HTR-8/SVneo (cell line): ENCODE measurements at regions not wholly inside any gene's neighbourhood (a gene's known extent, or its start where the extent isn't known, plus 50 kb on each side); places are given as distances from the start of the nearest gene placed in this dataset.
"Not testable (repeated sequence)": the region's sequence is repeated elsewhere in the genome, so short reads cannot be mapped to it uniquely, and the experiment has no call there.

Source experiments
- DNase-seq: peaks from one replicate; pipeline ENCODE4 v3.0.0; 2011; ENCODE audit warnings: low spot score, mixed read lengths; ENCODE audit not compliant: insufficient read length
- FAIRE-seq: peaks from 2 replicates; lab custom pipeline; 2011; peaks lifted over from hg19 to GRCh38; lab: Jason Lieb, UNC

DNA sequence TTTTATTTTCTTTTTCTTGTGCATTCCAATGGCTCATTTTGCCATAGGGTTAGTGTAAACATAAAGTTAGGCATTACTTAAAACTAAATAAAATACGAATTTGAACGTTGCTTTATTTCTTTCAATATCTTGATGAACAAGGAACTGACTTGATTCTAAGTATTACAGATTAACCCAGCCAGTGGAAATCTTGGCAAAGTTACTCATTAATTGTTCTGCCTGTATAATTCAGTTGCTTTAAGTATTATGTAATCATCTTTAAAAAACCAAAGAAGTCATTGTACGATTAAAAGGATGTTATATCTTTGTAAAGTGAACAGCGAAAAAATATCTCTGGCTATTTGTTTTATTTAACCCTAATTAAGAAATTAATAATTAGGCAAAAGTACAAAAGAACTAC lies 737.9 kb upstream of the BCHE start:
- no peak for DNase-seq
- FAIRE-seq: no peak

DNA sequence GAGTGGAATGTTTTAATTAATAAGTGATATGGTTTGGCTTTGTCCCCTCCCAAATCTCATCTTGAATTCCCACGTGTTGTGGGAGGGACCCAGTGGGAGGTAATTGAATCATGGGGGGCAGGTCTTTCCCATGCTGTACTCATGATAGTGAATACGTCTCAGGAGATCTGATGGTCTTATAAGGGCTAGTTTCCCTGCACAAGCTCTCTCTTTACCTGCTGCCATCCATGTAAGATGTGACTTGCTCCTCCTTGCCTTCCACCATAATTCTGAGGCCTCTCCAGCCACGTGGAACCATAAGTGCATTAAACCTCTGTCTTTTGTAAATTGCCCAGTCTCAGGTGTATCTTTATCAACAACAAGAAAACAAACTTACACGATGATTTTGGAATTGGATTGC lies 734.5 kb upstream of the BCHE start:
- not testable (repeated sequence) for FAIRE-seq

DNA sequence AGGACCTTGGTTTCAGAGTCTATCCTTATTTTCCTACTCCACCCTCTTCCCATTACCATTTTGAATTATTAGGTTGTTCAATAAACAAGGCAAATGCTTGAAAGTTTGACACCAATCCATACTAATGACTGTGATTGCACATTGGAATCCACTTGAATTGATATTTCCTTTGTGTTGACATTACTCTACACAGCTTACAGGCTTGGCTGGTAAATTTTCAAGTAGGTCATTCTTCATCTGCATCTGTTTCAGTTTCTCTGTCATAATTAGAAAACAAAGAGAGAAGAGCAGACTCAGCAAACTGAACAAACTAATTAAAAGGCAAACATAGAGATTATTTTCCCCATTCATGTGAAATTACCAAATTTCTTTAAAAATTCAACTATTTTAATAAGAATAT lies 732.9 kb upstream of the BCHE start:
- no peak for FAIRE-seq

More for the DNA sequence above, 734.5 kb upstream of the BCHE start:
- not testable (repeated sequence) for DNase-seq

DNA sequence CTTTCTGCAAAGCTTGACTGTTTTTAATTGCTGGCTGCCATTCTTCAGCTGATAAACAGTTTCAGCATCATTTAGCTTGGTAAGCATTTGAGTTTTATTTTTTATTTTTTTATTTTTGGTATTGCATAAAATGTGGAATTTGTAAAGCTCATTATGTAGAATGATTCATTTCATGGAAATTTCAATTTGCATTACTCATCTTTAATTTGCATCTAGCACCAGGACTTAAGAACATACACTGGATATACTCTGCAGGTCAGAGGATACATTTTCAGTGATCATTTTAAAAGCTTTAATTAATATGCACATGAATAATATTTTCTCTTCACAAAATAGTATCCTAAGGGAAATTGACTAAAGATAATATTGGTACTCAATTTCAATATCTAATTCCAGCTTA lies 732.4 kb upstream of the BCHE start:
- DNase-seq (no peak), FAIRE-seq (no peak)

More for the DNA sequence above, 732.9 kb upstream of the BCHE start:
- DNase-seq: no peak

DNA sequence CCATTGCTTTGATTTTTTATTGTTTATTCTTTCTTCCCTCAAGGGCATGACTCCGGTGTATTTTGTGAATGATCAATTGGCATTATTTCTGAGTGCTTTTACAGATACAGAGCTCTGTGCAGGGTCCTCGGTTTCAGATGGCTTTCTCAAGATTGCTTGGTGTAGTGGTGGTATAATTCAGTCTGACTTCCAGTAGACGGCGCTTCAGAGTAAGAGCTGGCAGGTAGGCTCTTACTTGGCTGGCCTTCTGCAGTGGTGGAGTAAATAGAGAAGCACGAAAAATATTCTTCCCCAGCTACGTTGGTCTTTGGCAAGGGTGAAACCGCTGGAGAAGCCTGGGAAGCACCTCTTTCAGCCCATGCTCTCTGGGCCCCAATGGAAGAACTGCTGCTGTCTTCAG lies 723.0 kb upstream of the BCHE start:
- DNase-seq: no peak
- FAIRE-seq: no peak

DNA sequence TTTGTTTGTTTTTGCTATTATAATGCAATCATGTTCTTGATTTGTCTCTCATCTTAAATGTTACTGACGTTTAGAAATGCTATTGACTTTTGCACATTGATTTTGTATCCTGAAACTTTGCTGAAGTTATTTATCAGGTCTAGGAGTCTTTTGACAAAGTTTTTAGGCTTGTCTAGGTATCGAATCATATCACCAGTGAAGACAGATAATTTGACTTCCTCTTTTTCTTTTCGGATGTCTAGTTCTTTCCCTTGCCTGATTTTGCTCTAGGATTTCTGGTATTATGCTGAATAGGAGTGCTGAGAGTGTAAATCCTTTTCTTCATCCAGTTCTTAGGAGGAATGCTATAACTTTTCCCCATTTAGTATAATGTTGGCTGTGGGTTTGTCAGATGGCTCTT lies 719.7 kb upstream of the BCHE start:
- FAIRE-seq (no peak), DNase-seq (no peak)

DNA sequence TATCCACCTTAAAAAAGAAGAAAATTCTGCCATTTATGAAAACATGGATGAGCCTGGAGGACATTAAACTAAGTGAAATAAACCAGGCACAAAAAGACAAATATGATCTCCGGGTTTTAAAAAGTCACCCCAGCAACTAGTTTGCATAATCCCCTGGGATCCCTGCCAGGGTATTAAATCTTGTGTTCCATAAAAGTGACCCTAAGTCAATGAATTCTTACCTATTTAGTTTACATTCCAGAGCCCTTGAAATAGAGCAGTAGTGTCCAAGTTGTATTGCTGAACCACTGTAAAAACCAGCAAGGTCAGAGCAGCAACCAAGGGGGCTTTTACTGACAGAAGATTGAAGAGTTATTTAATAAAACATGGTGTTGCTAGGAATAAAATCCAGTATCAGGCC lies 716.8 kb upstream of the BCHE start:
- DNase-seq (no peak), FAIRE-seq (no peak)

DNA sequence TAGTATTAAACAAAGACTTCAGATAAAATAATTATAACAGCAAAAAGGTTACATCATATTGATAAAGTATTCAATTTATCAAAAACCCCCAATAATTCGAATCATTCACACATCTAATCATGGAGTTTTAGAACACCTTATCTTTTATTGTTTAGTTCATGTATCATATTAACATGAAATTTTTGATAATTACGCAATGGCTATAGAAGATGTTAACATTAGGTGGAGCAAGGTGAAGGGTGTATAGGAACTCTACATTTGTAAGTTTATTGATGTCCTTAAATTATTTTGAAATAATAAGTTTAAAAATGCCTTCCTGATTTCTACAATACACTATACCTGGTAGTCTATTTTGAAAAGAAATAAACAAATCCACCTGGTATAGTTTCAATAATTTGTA lies 696.5 kb upstream of the BCHE start:
- FAIRE-seq: no peak
- no peak for DNase-seq

DNA sequence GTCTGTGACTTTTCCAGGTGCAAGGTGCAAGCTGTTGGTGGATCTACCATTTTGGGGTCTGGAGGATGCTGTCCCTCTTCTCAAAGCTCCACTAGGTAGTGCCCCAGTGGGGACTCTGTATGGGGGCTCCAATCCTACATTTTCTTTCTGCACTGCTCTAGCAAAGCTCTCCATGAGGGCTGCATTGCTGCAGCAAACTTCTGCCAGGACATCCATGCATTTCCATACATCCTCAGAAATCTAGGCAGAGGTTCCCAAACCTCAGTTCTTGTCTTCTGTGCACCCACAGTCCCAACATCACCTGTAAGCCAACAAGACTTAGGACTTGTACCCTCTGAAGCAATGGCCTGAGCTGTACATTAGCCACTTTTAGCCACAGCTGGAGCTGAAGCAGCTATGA lies 694.5 kb upstream of the BCHE start:
- DNase-seq: no peak
- no peak for FAIRE-seq

DNA sequence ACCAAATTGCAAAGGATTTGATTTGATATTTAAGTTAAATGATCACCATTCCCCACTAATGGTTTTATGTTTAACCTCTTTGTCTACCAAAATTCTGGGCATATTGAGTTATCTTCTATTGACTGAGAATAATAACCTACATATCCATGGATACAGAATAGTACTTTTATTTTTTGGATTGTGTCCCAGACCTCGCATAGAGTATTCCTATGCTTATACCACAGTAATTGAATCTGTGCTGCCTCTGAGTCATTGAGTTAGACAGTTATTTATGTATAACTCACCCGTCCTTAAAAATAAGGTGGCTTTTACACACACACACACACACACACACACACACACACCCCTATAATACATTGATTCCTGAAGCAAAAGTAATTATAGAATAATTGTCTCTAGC lies 690.1 kb upstream of the BCHE start:
- DNase-seq (peak; percentile 5), FAIRE-seq (no peak)

DNA sequence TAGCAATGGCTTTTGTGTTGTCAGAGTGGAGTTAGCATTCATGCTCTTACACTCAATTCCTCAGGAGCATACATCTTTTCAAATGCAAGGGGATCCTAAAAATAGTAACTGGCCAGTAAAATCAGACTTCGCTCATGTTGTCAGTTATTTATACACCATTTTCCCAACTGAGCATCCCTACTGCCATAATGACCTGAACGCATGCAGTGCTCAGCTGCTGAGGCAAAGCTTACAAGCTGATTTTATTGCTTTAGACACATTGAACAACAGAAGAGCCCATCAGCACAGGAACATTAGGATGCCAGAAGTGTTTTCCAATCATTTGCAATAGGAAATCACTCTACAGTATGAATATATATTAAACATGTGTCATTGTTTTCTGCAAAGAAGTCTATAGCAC lies 689.7 kb upstream of the BCHE start:
- DNase-seq (no peak), FAIRE-seq (no peak)

DNA sequence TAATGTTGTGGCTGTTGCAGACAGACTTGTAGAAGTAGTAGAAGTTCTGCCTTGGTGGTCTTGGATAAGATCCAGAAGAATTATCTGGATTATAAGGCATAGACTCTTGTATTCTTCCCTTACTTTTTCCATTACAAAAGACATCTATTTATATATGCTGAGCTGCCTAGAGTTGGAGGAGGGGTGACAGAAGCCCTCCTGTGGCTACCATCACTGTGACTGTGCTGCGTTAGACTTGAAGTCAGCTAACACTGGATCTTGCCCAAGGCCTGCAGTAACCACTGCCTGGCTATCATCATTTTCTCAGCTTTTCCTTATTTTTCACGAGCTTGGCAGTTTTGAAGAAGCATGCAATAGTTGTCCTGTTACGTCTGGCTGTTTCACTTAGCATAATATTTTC lies 684.8 kb upstream of the BCHE start:
- DNase-seq: no peak
- FAIRE-seq: no peak

DNA sequence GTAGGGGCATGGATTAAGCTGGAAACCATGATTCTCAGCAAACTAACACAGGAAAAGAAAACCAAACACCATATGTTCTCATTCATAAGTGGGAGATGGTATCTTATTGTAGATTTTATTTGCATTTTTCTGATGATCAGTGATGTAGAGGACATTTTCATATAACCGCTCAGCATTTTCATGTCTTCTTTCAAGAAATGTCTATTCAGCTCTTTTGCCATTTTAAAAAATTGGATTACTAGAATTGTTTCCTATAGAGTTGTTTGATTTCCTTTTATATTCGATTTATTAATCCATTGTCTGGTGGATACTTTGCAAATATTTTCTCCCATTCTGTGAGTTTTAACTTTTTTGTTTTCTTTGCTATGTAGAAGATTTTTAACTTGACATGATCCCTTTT lies 682.2 kb upstream of the BCHE start:
- DNase-seq (no peak), FAIRE-seq (no peak)

DNA sequence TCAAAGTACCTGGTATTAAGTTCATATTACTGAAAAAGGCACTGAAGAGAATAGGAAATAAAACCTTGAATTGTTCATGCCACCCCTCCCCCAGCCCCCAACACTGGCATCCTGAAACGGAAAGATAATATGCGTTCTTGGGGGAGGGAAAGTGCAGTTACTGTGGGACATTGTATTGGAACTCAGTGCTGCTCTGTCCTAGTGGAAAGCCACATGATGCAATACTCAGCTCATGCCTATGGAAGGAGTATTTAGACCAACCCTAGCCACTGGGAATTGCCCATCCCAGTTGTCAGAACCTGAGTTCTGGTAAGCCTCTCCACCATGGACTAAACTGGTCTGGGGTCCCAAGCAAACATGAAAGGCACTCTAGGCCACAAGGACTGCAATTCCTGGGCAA lies 680.8 kb upstream of the BCHE start:
- no peak for DNase-seq
- FAIRE-seq: no peak

DNA sequence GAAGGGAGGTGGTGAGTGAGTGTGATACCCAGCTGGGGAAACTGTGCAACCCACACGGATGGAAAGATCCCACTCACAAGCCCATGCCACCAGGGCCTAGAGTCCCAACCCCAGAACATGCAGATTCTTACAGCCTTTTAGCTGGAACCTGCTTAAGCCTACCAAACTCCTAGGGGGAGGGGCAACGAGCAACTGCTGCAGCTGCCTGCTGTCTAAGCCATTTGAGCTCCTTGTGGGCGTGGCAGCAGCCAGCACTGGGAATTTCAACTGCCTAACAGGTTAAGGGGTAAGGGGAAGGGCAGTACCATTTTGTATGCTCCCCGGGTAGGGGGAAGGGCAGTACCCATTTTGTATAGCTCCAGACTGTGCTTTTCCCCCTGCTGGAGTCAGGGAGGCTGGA lies 673.2 kb upstream of the BCHE start:
- FAIRE-seq (no peak), DNase-seq (no peak)

DNA sequence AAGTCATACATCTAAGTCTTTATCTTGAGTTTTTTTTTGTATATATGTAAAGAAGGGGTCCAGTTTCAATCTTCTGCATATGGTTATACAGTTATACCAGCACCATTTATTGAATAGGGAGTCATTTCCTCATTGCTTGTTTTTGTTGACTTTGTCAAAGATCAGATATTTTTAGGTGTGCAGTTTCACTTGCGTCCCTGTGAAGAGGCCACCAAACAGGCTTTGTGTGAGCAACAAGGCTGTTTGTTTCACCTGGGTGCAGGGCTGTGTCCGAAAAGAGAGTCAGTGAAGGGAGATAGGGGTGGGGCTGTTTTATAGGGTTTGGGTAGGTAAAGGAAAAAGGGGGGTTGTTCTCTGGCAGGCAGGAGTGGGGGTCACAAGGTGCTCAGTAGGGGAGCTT lies 663.2 kb upstream of the BCHE start:
- not testable (repeated sequence) for FAIRE-seq, DNase-seq

DNA sequence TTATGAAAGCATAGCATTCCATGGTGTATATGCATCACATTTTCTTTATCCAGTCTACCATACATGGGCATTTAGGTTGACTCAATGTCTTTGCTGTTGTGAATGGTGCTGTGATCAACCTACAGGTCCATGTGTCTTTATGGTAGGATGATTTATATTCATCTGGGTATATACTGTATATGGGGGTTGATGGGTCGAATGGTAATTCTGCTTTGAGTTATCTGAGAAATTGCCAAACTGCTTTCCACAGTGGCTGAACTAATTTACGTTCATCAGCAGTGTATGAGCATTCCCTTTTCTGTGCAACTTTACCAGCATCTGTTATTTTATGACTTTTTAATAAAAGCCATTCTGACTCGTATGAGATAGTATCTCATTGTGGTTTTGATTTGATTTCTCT lies 662.4 kb upstream of the BCHE start:
- no peak for FAIRE-seq
- DNase-seq: no peak

DNA sequence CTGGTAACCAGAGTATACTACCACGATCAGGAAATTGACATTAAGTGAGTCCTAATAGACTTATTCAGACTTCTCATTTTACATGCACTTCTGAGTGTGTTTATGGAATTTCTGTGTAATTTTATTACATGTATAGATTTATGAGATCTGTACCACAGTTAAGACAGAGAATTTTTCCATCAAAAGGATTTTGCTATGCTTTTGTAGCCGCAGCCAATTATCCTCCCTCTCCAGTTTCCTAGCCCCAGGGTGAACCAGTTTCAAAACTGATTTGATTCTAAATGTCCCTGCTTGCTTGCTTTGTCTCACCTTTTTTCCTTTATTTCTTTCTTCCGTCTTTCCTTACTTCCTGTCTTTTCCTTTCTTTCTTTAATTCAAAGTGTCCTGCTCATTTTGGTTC lies 661.2 kb upstream of the BCHE start:
- FAIRE-seq: no peak
- no peak for DNase-seq

DNA sequence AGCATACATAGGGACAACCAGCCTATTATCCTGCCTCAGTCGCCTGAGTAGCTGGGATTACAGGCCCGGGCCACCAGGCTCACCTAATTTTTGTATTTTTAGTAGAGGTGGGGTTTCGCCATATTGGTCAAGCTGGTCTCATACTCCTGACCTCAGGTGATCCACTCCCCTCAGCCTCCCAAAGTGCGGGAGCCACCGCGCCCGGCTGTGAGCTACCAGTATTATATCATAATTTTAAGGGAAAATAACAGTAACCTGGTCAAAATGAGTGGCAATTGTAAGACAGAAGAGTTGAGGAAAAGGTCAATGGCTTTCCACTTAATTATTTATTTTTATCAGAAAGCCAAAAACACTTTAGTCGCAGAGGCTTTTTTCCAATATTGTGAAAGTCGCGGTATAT lies 652.6 kb upstream of the BCHE start:
- DNase-seq: no peak
- no peak for FAIRE-seq

DNA sequence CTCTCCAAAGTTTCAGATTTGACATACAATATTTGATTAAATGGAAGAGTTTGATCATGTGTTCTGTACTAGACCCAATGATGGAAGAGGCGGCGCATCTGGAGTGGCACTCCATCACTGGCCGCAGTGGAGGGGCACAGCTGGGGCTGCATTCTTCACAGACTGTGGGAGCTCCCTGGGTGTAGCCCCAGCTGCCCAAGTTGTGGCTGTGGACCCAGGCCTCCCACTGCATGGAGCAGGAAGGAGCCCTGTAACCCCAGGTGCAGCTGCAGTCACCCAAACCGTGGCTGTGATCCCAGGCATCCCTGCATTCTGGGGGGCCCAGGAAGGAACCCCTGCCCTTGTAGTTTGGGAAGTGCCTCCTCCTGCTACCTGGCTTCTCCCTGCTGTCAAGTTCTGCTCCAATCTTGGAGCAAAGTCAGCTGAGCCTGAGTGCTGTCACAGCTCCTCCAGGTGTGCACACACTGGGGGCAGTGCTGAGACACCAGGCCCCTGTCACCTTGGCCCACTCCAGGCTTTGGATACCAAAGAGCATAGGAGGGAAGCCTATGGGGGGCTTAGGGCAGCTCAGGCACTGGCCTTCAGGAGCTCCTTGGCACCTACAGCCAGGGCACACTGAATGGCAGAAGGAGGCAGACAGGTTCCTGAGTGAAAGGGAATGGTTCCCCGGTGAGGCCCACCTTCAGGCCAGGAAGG lies 651.9 kb upstream of the BCHE start:
- no peak for DNase-seq
- FAIRE-seq: no peak

DNA sequence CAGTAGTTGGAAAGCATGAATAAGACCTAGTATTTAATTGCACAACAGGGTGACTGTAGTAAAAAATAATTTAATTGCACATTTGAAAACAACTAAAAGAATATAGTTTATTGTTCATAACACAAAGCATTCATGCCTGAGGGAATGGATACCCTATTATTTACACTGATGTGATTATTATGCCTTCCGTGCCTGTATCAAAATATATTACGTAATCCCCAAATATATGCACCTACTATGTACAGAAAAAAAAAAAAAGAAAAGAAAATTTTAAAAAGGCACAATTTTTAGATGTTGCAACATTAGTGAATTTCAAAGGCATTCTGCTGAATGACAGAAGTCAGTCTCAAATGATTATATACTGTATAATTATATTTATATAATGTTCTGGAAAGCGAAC lies 647.2 kb upstream of the BCHE start:
- FAIRE-seq (no peak), DNase-seq (no peak)

DNA sequence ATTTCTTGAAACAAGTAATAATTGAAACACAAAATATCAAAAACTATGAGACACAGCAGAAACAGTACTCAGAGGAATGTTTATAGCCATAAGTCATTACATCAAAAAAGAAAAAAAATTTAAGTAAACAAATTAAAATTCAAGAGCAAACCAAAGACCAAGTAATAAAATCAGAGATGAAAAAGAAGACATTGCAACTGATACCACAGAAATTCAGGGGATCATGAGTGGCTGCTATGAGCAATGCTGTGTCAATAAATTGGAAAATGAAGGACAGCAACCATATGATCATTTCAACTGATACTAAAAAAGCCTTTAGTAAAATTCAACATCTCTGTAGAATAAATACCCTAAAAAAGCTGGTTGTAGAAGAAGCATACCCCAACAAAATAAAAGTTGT lies 644.1 kb upstream of the BCHE start:
- DNase-seq (no peak), FAIRE-seq (no peak)

DNA sequence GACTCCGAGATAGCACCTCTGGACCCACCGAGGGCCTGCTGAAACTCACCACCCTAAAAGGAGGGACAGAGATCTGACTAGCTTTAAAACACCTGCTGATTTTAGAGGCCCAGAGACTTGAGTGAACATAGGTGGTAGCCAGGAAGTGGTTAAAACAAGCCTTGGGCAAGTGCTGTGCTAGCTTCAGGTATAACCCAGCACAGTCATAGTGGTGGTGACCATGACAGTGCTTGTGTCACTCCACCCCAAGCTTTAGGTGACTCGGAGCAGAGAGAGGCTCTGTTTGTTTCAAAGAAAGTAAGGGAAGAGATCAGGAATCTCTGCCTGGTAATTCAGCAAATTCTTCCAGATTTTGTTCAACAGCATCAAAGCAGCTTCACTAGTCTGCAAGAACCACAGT lies 641.1 kb upstream of the BCHE start:
- DNase-seq: no peak
- no peak for FAIRE-seq
